ENCODE measurements at regions not wholly inside any gene's neighbourhood (a gene's known extent, or its start where the extent isn't known, plus 50 kb on each side); places are given as distances from the start of the nearest gene placed in this dataset.

- Histone ChIP-seq H3K9me3 (replicated peaks; ENCODE audit: control insufficient read depth, insufficient read depth, low read depth, low read length) (no peaks in the 10 kb centered on the region), H3K4me2 (ENCODE audit: insufficient read depth, low read length) (no peak overlapping the region), H3K9ac (ENCODE audit: insufficient read depth in 1 of 2, low read depth in 2 of 2, low read length in 2 of 2) (no peak overlapping the region), H3K4me1 (replicated peaks in 1 of 2; ENCODE audit: control insufficient read depth in 2 of 2, insufficient read depth in 2 of 2, low read length in 2 of 2) (no peaks in the 10 kb centered on the region), H3K36me3 (ENCODE audit: control insufficient read depth, insufficient read depth, low read length) (no peaks in the 10 kb centered on the region), H3K27me3 (ENCODE audit: control insufficient read depth in 2 of 2, insufficient read depth in 2 of 2, low read length in 2 of 2) (no peaks in the 10 kb centered on the region), H3K79me2 (ENCODE audit: control insufficient read depth, insufficient read depth, low read length) (no peaks in the 10 kb centered on the region), H3K27ac (ENCODE audit: extremely low read depth, low read depth, low read length) (no peak overlapping the region), H3K9me1 (ENCODE audit: control insufficient read depth, insufficient read depth, low read length) (no peaks in the 10 kb centered on the region), H3K4me3 (no peak overlapping the region), H4K20me1 (replicated peaks; ENCODE audit: control insufficient read depth, insufficient read depth, low read length) (no peaks in the 10 kb centered on the region), H2AFZ (ENCODE audit: low read depth, low read length) (no peak overlapping the region)
- WGBS (ENCODE audit: insufficient coverage, low coverage, missing lambda C conversion rate): 0% methylated on average over 2 of the region's 5 CpGs
- no peak for FAIRE-seq
- no TSS peak for BruUV-seq (replicated peaks)
- DNase-seq (ENCODE audit: extremely low read depth in 1 of 4, low spot score in 3 of 4): no peak
- CTCF ChIA-PET (ENCODE audit: low intra/inter-chr PET ratio): no interaction called here
- POLR2A ChIA-PET: no interaction called here
- ATAC-seq: no peak
- intact Hi-C loops (cut with micrococcal nuclease) (no loop called here), in situ Hi-C loops (cut with MboI) (no loop called here)
- TF ChIP-seq ZBTB2 (IDR thresholded peaks at IDR 0.05) (no peak), MYNN (IDR thresholded peaks at IDR 0.05) (no peak), MYNN (CRISPR knock-in tag; IDR thresholded peaks at IDR 0.05) (no peak), KAT7 (CRISPR knock-in tag; IDR thresholded peaks at IDR 0.05; ENCODE audit: borderline replicate concordance) (no peak), ZNF696 (CRISPR knock-in tag; conservative IDR thresholded peaks at IDR 0.05) (no peak), ZNF217 (CRISPR knock-in tag; IDR thresholded peaks at IDR 0.05) (no peak), NR0B1 (IDR thresholded peaks at IDR 0.05; ENCODE audit: partially characterized antibody) (no peak), ELK1 (CRISPR knock-in tag; IDR thresholded peaks at IDR 0.05) (no peak), ZEB2 (IDR thresholded peaks at IDR 0.05) (no peak), ZBTB9 (CRISPR knock-in tag; IDR thresholded peaks at IDR 0.05) (no peak), ZKSCAN3 (CRISPR knock-in tag; IDR thresholded peaks at IDR 0.05) (no peak), ZNF354B (CRISPR knock-in tag; IDR thresholded peaks at IDR 0.05) (no peak), STAT5A (IDR thresholded peaks at IDR 0.05; ENCODE audit: borderline replicate concordance, low read length) (no peak), SRSF3 (IDR thresholded peaks at IDR 0.05; ENCODE audit: insufficient read depth, low read length) (no peak), NONO (IDR thresholded peaks at IDR 0.05; ENCODE audit: low read depth in 2 of 2, low read length in 1 of 2) (no peak), CTCFL (IDR thresholded peaks at IDR 0.05; ENCODE audit: borderline replicate concordance, insufficient read depth, low read depth, low read length, poor library complexity, severe bottlenecking) (no peak), ZNF184 (CRISPR knock-in tag; IDR thresholded peaks at IDR 0.05) (no peak)
These were observed 356.2 kb downstream of the RASEF start for GRCh38 chr9:82706786-82707185.

Measured in K562 (cell line).